ENCODE measurements at regions not wholly inside any gene's neighbourhood (a gene's known extent, or its start where the extent isn't known, plus 50 kb on each side); places are given as distances from the start of the nearest gene placed in this dataset.
"Not testable (repeated sequence)": the region's sequence is repeated elsewhere in the genome, so short reads cannot be mapped to it uniquely, and the experiment has no call there.

GRCh38 chr10:65201491-65201890, 1680.3 kb downstream of the REEP3 start:
- no peaks in the 10 kb centered on the region for H3K27me3 ChIP-seq (ENCODE audit: insufficient read depth, low read length)
- no peak overlapping the region for H3K4me3 ChIP-seq (ENCODE audit: low read length)
- no peaks in the 10 kb centered on the region for H3K4me1 ChIP-seq (ENCODE audit: insufficient read depth, low read length)
- no peaks in the 10 kb centered on the region for H3K36me3 ChIP-seq (ENCODE audit: insufficient read depth, low read depth, low read length)
- H3K27ac ChIP-seq (ENCODE audit: low read length): no peak overlapping the region
- no peak overlapping the region for H3K9ac ChIP-seq (ENCODE audit: low read depth, low read length)
- no peaks in the 10 kb centered on the region for H3K9me3 ChIP-seq (ENCODE audit: insufficient read depth, low read depth, low read length)

GRCh38 chr10:65204999-65205398, 1683.8 kb downstream of the REEP3 start:
- no peaks in the 10 kb centered on the region for H3K27me3 ChIP-seq (ENCODE audit: insufficient read depth, low read length)
- no peak overlapping the region for H3K4me3 ChIP-seq (ENCODE audit: low read length)
- H3K36me3 ChIP-seq (ENCODE audit: insufficient read depth, low read depth, low read length): no peaks in the 10 kb centered on the region
- H3K9me3 ChIP-seq (ENCODE audit: insufficient read depth, low read depth, low read length): no peaks in the 10 kb centered on the region
- H3K9ac ChIP-seq (ENCODE audit: low read depth, low read length): no peak overlapping the region
- no peak overlapping the region for H3K27ac ChIP-seq (ENCODE audit: low read length)
- H3K4me1 ChIP-seq (ENCODE audit: insufficient read depth, low read length): no peaks in the 10 kb centered on the region; the same call in 1 of the 2 replicates

- Histone ChIP-seq H3K4me3 (ENCODE audit: low read length) (no peak overlapping the region), H3K36me3 (ENCODE audit: insufficient read depth, low read depth, low read length) (no peaks in the 10 kb centered on the region), H3K4me1 (ENCODE audit: insufficient read depth, low read length) (no peaks in the 10 kb centered on the region; the same call in 1 of the 2 replicates), H3K9ac (ENCODE audit: low read depth, low read length) (no peak overlapping the region), H3K9me3 (ENCODE audit: insufficient read depth, low read depth, low read length) (no peaks in the 10 kb centered on the region), H3K27me3 (ENCODE audit: insufficient read depth, low read length) (no peaks in the 10 kb centered on the region), H3K27ac (ENCODE audit: low read length) (no peak overlapping the region)
Measured at GRCh38 chr10:65213170-65213569, 1692.0 kb downstream of the REEP3 start.

GRCh38 chr10:65219444-65219843, 1698.2 kb downstream of the REEP3 start:
- Histone ChIP-seq H3K4me1 (ENCODE audit: insufficient read depth, low read length) (no peaks in the 10 kb centered on the region), H3K9me3 (ENCODE audit: insufficient read depth, low read depth, low read length) (no peaks in the 10 kb centered on the region), H3K36me3 (ENCODE audit: insufficient read depth, low read depth, low read length) (no peaks in the 10 kb centered on the region), H3K4me3 (ENCODE audit: low read length) (no peak overlapping the region), H3K27ac (ENCODE audit: low read length) (no peak overlapping the region), H3K27me3 (ENCODE audit: insufficient read depth, low read length) (no peaks in the 10 kb centered on the region), H3K9ac (ENCODE audit: low read depth, low read length) (no peak overlapping the region)

GRCh38 chr10:65231148-65231547, 1694.7 kb upstream of the LRRTM3 start:
- Histone ChIP-seq H3K4me1 (ENCODE audit: insufficient read depth, low read length) (peaks cover 19% of the 10 kb centered on the region; the same call in 1 of the 2 replicates), H3K9me3 (ENCODE audit: insufficient read depth, low read depth, low read length) (no peaks in the 10 kb centered on the region), H3K4me3 (ENCODE audit: low read length) (no peak overlapping the region), H3K27me3 (ENCODE audit: insufficient read depth, low read length) (no peaks in the 10 kb centered on the region), H3K9ac (ENCODE audit: low read depth, low read length) (no peak overlapping the region), H3K27ac (ENCODE audit: low read length) (no peak overlapping the region), H3K36me3 (ENCODE audit: insufficient read depth, low read depth, low read length) (no peaks in the 10 kb centered on the region)

- no peaks in the 10 kb centered on the region for H3K9me3 ChIP-seq (ENCODE audit: insufficient read depth, low read depth, low read length)
- H3K36me3 ChIP-seq (ENCODE audit: insufficient read depth, low read depth, low read length): no peaks in the 10 kb centered on the region
- H3K27ac ChIP-seq (ENCODE audit: low read length): no peak overlapping the region
- H3K9ac ChIP-seq (ENCODE audit: low read depth, low read length): no peak overlapping the region
- no peaks in the 10 kb centered on the region for H3K27me3 ChIP-seq (ENCODE audit: insufficient read depth, low read length)
- no peak overlapping the region for H3K4me3 ChIP-seq (ENCODE audit: low read length)
- peaks cover 19% of the 10 kb centered on the region; the same call in 1 of the 2 replicates for H3K4me1 ChIP-seq (ENCODE audit: insufficient read depth, low read length)
Measured at GRCh38 chr10:65234261-65234660, 1691.6 kb upstream of the LRRTM3 start.

GRCh38 chr10:65235266-65235665, 1690.6 kb upstream of the LRRTM3 start:
- no peaks in the 10 kb centered on the region for H3K27me3 ChIP-seq (ENCODE audit: insufficient read depth, low read length)
- no peak overlapping the region for H3K27ac ChIP-seq (ENCODE audit: low read length)
- peaks cover 19% of the 10 kb centered on the region; the same call in 1 of the 2 replicates for H3K4me1 ChIP-seq (ENCODE audit: insufficient read depth, low read length)
- H3K4me3 ChIP-seq (ENCODE audit: low read length): no peak overlapping the region
- no peak overlapping the region for H3K9ac ChIP-seq (ENCODE audit: low read depth, low read length)
- H3K36me3 ChIP-seq (ENCODE audit: insufficient read depth, low read depth, low read length): no peaks in the 10 kb centered on the region
- no peaks in the 10 kb centered on the region for H3K9me3 ChIP-seq (ENCODE audit: insufficient read depth, low read depth, low read length)

- no peaks in the 10 kb centered on the region for H3K36me3 ChIP-seq (ENCODE audit: insufficient read depth, low read depth, low read length)
- H3K27me3 ChIP-seq (ENCODE audit: insufficient read depth, low read length): no peaks in the 10 kb centered on the region
- peaks cover 17% of the 10 kb centered on the region; the same call in 1 of the 2 replicates for H3K4me1 ChIP-seq (ENCODE audit: insufficient read depth, low read length)
- no peak overlapping the region for H3K9ac ChIP-seq (ENCODE audit: low read depth, low read length)
- no peak overlapping the region for H3K27ac ChIP-seq (ENCODE audit: low read length)
- no peaks in the 10 kb centered on the region for H3K9me3 ChIP-seq (ENCODE audit: insufficient read depth, low read depth, low read length)
- H3K4me3 ChIP-seq (ENCODE audit: low read length): no peak overlapping the region
Measured at GRCh38 chr10:65235846-65236245, 1690.0 kb upstream of the LRRTM3 start.

- H3K4me1 ChIP-seq (ENCODE audit: insufficient read depth, low read length): no peaks in the 10 kb centered on the region
- H3K9me3 ChIP-seq (ENCODE audit: insufficient read depth, low read depth, low read length): no peaks in the 10 kb centered on the region
- H3K27me3 ChIP-seq (ENCODE audit: insufficient read depth, low read length): no peaks in the 10 kb centered on the region
- no peak overlapping the region for H3K9ac ChIP-seq (ENCODE audit: low read depth, low read length)
- H3K36me3 ChIP-seq (ENCODE audit: insufficient read depth, low read depth, low read length): no peaks in the 10 kb centered on the region
- H3K4me3 ChIP-seq (ENCODE audit: low read length): no peak overlapping the region
- no peak overlapping the region for H3K27ac ChIP-seq (ENCODE audit: low read length)
Measured at GRCh38 chr10:65265451-65265954, 1660.3 kb upstream of the LRRTM3 start.

- not testable (repeated sequence) for H3K9me3 ChIP-seq (ENCODE audit: insufficient read depth, low read depth, low read length); H3K4me3 ChIP-seq (ENCODE audit: low read length); H3K27ac ChIP-seq (ENCODE audit: low read length); H3K4me1 ChIP-seq (ENCODE audit: insufficient read depth, low read length); H3K27me3 ChIP-seq (ENCODE audit: insufficient read depth, low read length); H3K9ac ChIP-seq (ENCODE audit: low read depth, low read length); H3K36me3 ChIP-seq (ENCODE audit: insufficient read depth, low read depth, low read length)
Measured at GRCh38 chr10:65269551-65269950, 1656.3 kb upstream of the LRRTM3 start.

- no peaks in the 10 kb centered on the region for H3K36me3 ChIP-seq (ENCODE audit: insufficient read depth, low read depth, low read length)
- H3K4me3 ChIP-seq (ENCODE audit: low read length): no peak overlapping the region
- no peak overlapping the region for H3K27ac ChIP-seq (ENCODE audit: low read length)
- H3K27me3 ChIP-seq (ENCODE audit: insufficient read depth, low read length): peaks cover 6% of the 10 kb centered on the region; the same call in 1 of the 2 replicates
- peaks cover 9% of the 10 kb centered on the region; the same call in 1 of the 2 replicates for H3K4me1 ChIP-seq (ENCODE audit: insufficient read depth, low read length)
- no peak overlapping the region for H3K9ac ChIP-seq (ENCODE audit: low read depth, low read length)
- no peaks in the 10 kb centered on the region for H3K9me3 ChIP-seq (ENCODE audit: insufficient read depth, low read depth, low read length)
Measured at GRCh38 chr10:65270969-65271368, 1654.9 kb upstream of the LRRTM3 start.

- Histone ChIP-seq H3K9me3 (ENCODE audit: insufficient read depth, low read depth, low read length) (no peaks in the 10 kb centered on the region; the same call in 1 of the 2 replicates), H3K9ac (ENCODE audit: low read depth, low read length) (no peak overlapping the region), H3K4me1 (ENCODE audit: insufficient read depth, low read length) (peaks cover 9% of the 10 kb centered on the region; the same call in 1 of the 2 replicates), H3K36me3 (ENCODE audit: insufficient read depth, low read depth, low read length) (no peaks in the 10 kb centered on the region), H3K27me3 (ENCODE audit: insufficient read depth, low read length) (peaks cover 6% of the 10 kb centered on the region; the same call in 1 of the 2 replicates), H3K27ac (ENCODE audit: low read length) (no peak overlapping the region), H3K4me3 (ENCODE audit: low read length) (peak overlapping the region; percentile 12; the same call in 1 of the 2 replicates)
Measured at GRCh38 chr10:65273115-65273514, 1652.7 kb upstream of the LRRTM3 start.

All from iPS-20b (cell line).